HG03060 (cell line): ENCODE measurements at regions not wholly inside any gene's neighbourhood (a gene's known extent, or its start where the extent isn't known, plus 50 kb on each side); places are given as distances from the start of the nearest gene placed in this dataset.

Experiments
- ATAC-seq: cut with Tn5 transposase; IDR thresholded peaks from one replicate; pipeline ENCODE4 v1.9.1; 2021; ENCODE audit warnings: low read depth, moderate number of reproducible peaks; ENCODE audit not compliant: unreplicated experiment

- no peak for ATAC-seq
Observed at GRCh38 chr10:21214329-21214728, 311.2 kb downstream of the SKIDA1 start.

GRCh38 chr10:21213381-21213780 lies 312.1 kb downstream of the SKIDA1 start:
- no peak for ATAC-seq

- no peak for ATAC-seq
Observed at GRCh38 chr10:21212912-21213311, 312.6 kb downstream of the SKIDA1 start.

- no peak for ATAC-seq
Observed at GRCh38 chr10:21212348-21212747, 313.1 kb downstream of the SKIDA1 start.

GRCh38 chr10:21209495-21209894 lies 312.4 kb upstream of the NEBL start:
- no peak for ATAC-seq

GRCh38 chr10:21208666-21209316 lies 311.7 kb upstream of the NEBL start:
- ATAC-seq, result no peak

- ATAC-seq, result no peak
Observed at GRCh38 chr10:21207852-21208646, 310.9 kb upstream of the NEBL start.

GRCh38 chr10:21205328-21205727 lies 308.2 kb upstream of the NEBL start:
- no peak for ATAC-seq

GRCh38 chr10:21203473-21204107 lies 306.5 kb upstream of the NEBL start:
- ATAC-seq, result no peak

GRCh38 chr10:21202776-21203462 lies 305.8 kb upstream of the NEBL start:
- no peak for ATAC-seq

GRCh38 chr10:21199501-21199900 lies 302.4 kb upstream of the NEBL start:
- no peak for ATAC-seq

GRCh38 chr10:21197838-21198237 lies 300.7 kb upstream of the NEBL start:
- ATAC-seq, result no peak

- ATAC-seq, result no peak
Observed at GRCh38 chr10:21196822-21197395, 299.8 kb upstream of the NEBL start.

- no peak for ATAC-seq
Observed at GRCh38 chr10:21195252-21195651, 298.1 kb upstream of the NEBL start.

GRCh38 chr10:21194510-21194993 lies 297.4 kb upstream of the NEBL start:
- ATAC-seq, result no peak

GRCh38 chr10:21193196-21193595 lies 296.1 kb upstream of the NEBL start:
- ATAC-seq, result no peak

GRCh38 chr10:21191512-21191911 lies 294.4 kb upstream of the NEBL start:
- ATAC-seq, result no peak

- no peak for ATAC-seq
Observed at GRCh38 chr10:21184984-21185383, 287.9 kb upstream of the NEBL start.

- no peak for ATAC-seq
Observed at GRCh38 chr10:21184216-21184615, 287.1 kb upstream of the NEBL start.

- no peak for ATAC-seq
Observed at GRCh38 chr10:21183025-21183424, 285.9 kb upstream of the NEBL start.

GRCh38 chr10:21181451-21181850 lies 284.3 kb upstream of the NEBL start:
- ATAC-seq, result no peak
